ENCODE measurements at regions not wholly inside any gene's neighbourhood (a gene's known extent, or its start where the extent isn't known, plus 50 kb on each side); places are given as distances from the start of the nearest gene placed in this dataset.

DNA sequence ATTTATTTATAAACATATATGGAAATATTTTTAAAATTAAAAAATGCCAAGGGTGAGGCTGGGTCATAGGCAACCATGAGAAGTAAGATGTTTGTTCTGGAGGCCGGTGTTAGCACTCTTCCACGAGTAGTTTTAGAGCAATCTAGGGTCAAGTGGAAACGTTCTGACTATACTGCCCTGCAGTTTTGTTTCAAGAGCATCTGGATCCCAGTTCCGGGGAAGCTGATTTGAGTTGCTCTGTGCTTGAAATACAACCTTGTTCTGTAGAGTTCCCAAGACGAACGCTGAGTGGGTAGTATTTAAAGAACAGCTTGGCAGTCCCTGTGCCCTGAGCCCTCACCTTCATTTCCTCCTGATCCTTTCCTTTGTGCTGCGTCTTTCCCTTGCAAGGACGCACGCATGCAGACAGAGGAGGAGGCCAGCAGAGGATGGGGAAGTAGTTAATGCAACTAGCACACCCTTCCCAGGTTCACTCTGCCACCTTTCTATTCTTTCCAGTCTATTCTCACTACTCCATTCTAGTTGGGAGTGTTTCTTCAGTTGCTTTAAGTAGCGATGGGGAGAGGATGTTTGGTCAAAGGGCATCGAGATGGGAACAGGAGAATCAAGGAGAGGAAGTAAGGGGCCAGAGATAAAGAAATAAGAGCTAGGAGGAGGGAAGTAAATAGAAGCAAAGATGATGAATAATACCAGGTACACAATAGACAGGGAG, 68.3 kb upstream of the ZSWIM6 start:
- DNase-seq, result no peak

- DNase-seq, result no peak
These were observed 67.8 kb upstream of the ZSWIM6 start for GRCh38 chr5:61264273-61264661.

GRCh38 chr5:61267116-61267515, 64.9 kb upstream of the ZSWIM6 start:
- no peak for DNase-seq

DNA sequence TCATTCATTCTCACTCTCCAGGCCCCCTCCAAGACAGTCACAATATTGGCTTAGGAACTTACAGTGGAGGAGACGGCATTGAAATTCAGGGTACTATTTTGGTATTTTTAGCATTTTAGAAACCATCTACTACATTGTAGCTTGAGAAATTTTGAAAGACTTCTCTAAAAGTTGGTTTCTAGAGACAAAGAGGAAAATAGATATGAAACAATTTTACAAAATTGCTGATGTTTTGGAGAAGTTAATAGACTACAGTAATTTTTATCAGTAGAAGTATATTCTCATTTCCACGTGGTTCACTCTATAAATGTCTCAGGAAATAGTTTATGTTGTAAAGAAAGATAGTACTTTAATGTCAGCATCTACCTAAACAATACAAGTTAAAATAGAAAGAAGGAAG, 63.2 kb upstream of the ZSWIM6 start:
- no peak for DNase-seq

DNA sequence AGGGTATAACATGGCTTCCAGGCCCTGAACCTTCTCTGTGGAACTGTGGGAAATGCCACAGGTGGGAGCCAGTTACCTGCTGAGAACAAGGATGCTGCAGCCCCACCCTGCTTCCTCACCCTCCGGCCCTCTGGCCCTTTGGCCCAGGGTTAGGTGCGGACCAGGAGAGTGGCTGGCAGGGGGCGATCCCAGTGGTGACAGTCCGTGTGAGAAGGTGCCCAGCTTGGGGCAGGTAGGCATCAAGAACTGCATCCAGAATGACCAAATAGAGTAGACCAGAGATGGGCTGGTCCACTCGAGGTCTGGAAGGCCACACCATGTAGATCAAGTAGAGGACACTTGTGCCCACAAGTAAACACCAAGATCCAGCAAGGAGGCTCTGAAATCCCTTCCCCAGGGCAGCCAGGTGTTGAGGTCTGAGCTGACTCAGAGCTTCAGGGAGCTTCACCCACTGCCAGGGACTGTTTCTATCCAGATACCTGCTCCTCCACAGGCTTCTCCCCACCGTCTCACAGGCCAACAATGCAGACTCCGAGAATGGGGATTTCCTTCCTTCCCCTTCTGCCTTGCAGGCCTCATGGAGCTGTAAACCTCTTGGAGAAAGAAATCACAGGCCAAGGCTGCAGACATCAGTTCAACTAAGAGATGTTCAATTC, 61.4 kb upstream of the ZSWIM6 start:
- no peak for DNase-seq

- DNase-seq, result no peak
These were observed 59.4 kb upstream of the ZSWIM6 start for GRCh38 chr5:61272688-61273087.

- DNase-seq, result no peak
These were observed 58.6 kb upstream of the ZSWIM6 start for GRCh38 chr5:61273279-61273975.

GRCh38 chr5:61274511-61274911, 57.5 kb upstream of the ZSWIM6 start:
- no peak for DNase-seq

GRCh38 chr5:61275841-61276240, 56.2 kb upstream of the ZSWIM6 start:
- DNase-seq, result no peak

DNA sequence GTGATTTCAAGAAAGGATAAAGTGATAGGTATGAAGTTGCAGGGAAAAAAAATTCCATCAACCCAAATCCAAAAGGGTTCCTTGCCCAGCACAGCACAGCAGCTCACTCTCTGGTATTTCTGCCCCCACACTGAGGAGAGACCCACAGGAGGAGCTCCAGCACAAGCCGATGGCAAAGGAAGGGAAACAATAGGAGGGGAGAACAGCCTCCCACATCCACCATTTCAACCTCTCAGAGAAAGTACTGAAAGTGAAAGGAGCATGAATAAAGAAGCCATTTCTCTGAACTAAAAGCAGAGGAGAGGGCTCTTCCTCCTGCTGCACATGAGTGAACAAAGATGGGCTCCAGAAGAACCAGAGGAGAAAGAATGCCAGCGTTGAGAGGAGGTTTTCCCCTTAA, 54.9 kb upstream of the ZSWIM6 start:
- DNase-seq, result no peak

- DNase-seq, result no peak
These were observed 54.3 kb upstream of the ZSWIM6 start for GRCh38 chr5:61277781-61278180.

- no peak for DNase-seq
These were observed 52.3 kb upstream of the ZSWIM6 start for GRCh38 chr5:61279725-61280124.

DNA sequence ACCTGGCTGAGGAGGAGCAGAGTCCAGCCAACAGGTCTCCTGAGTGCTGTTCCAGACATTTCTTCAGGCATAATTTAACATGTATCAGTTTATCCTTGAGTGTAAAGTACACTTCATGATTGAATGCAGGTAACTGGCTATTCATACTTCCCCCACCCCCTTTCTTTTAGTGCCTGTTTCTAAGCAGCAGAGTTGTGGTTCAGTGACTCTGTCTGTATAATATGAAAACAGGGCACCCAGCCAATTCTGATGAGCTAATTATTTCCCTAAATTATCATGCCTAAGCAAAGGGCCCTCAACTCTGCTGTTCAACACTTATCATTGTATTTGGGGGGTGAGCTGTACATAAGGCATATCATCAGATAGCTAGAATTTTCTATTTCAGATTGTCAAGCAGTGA, 51.9 kb upstream of the ZSWIM6 start:
- DNase-seq, result peak; percentile 86 to 91

GRCh38 chr5:61280761-61281427, 51.2 kb upstream of the ZSWIM6 start:
- peak in 1 of 2 experiments; percentile 23 for DNase-seq

DNA sequence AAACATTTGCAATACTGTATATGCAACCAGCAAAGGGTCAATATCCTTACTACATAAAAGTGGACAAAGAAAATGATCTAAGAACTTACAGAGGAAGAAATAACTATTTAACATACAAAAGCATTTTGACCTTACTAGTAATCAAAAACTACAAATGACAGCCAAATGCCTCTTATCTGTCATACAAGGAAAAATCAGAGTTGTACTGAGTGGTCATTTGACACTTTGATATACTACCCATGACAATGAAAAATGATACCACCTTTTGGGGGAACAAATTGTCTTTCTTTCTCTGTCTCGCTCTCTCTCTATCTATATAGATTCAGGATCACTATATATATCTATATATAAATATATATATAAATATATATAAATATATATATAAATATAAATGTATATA, 50.4 kb upstream of the ZSWIM6 start:
- DNase-seq, result no peak
